ENCODE measurements at regions not wholly inside any gene's neighbourhood (a gene's known extent, or its start where the extent isn't known, plus 50 kb on each side); places are given as distances from the start of the nearest gene placed in this dataset.
"Not testable (repeated sequence)": the region's sequence is repeated elsewhere in the genome, so short reads cannot be mapped to it uniquely, and the experiment has no call there.

DNA sequence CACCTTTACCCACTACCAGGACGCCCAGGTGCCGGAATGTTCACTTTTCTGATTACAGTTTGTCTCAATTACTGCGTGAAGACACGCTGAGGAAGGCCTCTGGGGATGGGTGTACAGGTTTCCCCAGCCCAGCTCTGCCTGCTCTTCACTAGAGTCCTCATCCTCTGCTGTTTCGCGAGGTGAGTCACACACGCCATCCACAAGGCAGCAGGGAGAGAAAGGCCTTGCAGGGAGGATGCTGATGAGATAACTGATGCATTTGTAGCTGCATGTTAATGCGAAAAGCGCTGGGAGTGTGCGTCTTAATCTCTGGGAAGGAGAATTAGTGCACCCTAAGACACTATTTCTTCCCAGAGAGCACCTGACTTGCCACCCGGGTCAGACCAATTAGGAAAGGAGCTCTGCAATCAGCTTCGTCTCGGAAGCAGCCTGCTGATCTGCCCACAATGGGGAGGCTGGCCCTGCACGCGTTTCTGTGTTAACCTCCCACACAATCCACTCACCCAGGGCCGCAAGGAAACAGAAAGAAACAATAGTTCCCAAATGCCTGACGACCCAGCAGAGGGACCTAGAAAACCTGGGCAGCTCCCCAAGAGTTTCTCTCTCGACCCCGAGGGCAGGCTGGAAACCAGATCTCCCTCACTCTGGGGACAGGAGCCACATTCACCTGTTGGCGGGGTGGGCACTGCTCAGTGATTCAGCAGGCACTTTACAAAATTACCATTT is 578.7 kb downstream of the GLRX3 start:
- Mint-ChIP-seq H3K9me3 (peaks cover 0 to 9% (median 0%) of the 10 kb centered on the region in 8 donors), H3K27ac (no peak overlapping the region), H3K27me3 (no peaks in the 10 kb centered on the region), H3K36me3 (no peaks in the 10 kb centered on the region), H3K4me1 (peaks cover 0 to 3% (median 0%) of the 10 kb centered on the region in 4 donors), H3K4me3 (no peak overlapping the region)
- no peaks in the 10 kb centered on the region for H3K27me3 ChIP-seq (ENCODE audit: insufficient read depth, low read length)
- ChIA-PET CTCF (ENCODE audit: partially characterized antibody) (no interaction called here), POLR2A (ENCODE audit: partially characterized antibody) (no interaction called here)
- intact Hi-C loops (cut with micrococcal nuclease), result no loop called here
- DNase-seq, result no peak
- H3K36me3 ChIP-seq (ENCODE audit: insufficient read depth, low read length), result no peaks in the 10 kb centered on the region
- H3K4me3 ChIP-seq (ENCODE audit: low read length in 2 of 2), result no peak overlapping the region
- H3K4me1 ChIP-seq (ENCODE audit: insufficient read depth, low read length), result no peaks in the 10 kb centered on the region
- no peak overlapping the region for H3K27ac ChIP-seq (ENCODE audit: low read depth, low read length)
- no peaks in the 10 kb centered on the region for H3K9me3 ChIP-seq (ENCODE audit: control insufficient read depth in 1 of 2, low read length in 2 of 2)

- no peaks in the 10 kb centered on the region for H3K36me3 ChIP-seq (ENCODE audit: insufficient read depth, low read length)
- intact Hi-C loops (cut with micrococcal nuclease), result no loop called here
- Mint-ChIP-seq H3K36me3 (no peaks in the 10 kb centered on the region), H3K4me3 (no peak overlapping the region), H3K4me1 (peaks cover 0 to 3% (median 0%) of the 10 kb centered on the region in 4 donors), H3K9me3 (peaks cover 0 to 9% (median 0%) of the 10 kb centered on the region in 8 donors), H3K27me3 (no peaks in the 10 kb centered on the region), H3K27ac (no peak overlapping the region)
- H3K9me3 ChIP-seq (ENCODE audit: control insufficient read depth in 1 of 2, low read length in 2 of 2), result no peaks in the 10 kb centered on the region
- H3K27me3 ChIP-seq (ENCODE audit: insufficient read depth, low read length), result no peaks in the 10 kb centered on the region
- no peaks in the 10 kb centered on the region for H3K4me1 ChIP-seq (ENCODE audit: insufficient read depth, low read length)
- no peak overlapping the region for H3K27ac ChIP-seq (ENCODE audit: low read depth, low read length)
- CTCF ChIA-PET (ENCODE audit: partially characterized antibody), result no interaction called here
- POLR2A ChIA-PET (ENCODE audit: partially characterized antibody), result no interaction called here
- no peak overlapping the region for H3K4me3 ChIP-seq (ENCODE audit: low read length in 2 of 2)
- no peak for DNase-seq
These were observed 579.8 kb downstream of the GLRX3 start for GRCh38 chr10:130715686-130716670.

DNA sequence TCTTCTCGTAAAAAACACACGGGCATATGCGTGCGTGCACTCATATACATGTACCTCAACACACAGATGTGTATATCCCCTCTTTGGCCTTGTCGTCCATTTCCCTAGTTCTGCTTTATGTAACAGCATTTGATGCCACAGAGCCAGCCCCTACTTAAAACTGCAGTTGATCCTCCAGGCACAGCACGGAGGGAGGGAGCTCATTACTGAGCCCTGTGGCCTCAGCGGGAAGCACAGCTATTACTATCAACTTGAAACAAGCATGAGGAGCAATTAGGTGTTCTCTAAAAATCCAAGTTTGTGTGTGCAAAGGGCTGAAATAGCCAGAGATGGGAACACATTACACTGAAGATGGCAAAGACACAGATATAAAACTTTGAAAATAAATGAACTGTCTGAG is 580.9 kb downstream of the GLRX3 start:
- Histone ChIP-seq H3K9me3 (ENCODE audit: control insufficient read depth in 1 of 2, low read length in 2 of 2) (no peaks in the 10 kb centered on the region), H3K4me1 (ENCODE audit: insufficient read depth, low read length) (no peaks in the 10 kb centered on the region), H3K36me3 (ENCODE audit: insufficient read depth, low read length) (no peaks in the 10 kb centered on the region), H3K27ac (ENCODE audit: low read depth, low read length) (no peak overlapping the region), H3K4me3 (ENCODE audit: low read length in 2 of 2) (no peak overlapping the region), H3K27me3 (ENCODE audit: insufficient read depth, low read length) (no peaks in the 10 kb centered on the region)
- ChIA-PET POLR2A (ENCODE audit: partially characterized antibody) (no interaction called here), CTCF (ENCODE audit: partially characterized antibody) (no interaction called here)
- no peaks in the 10 kb centered on the region for H3K4me1 Mint-ChIP-seq
- H3K4me3 Mint-ChIP-seq, result no peak overlapping the region
- H3K27ac Mint-ChIP-seq, result no peak overlapping the region
- intact Hi-C loops (cut with micrococcal nuclease), result no loop called here
- no peak for DNase-seq
- H3K27me3 Mint-ChIP-seq, result no peaks in the 10 kb centered on the region
- no peaks in the 10 kb centered on the region for H3K36me3 Mint-ChIP-seq
- peaks cover 0 to 9% (median 0%) of the 10 kb centered on the region in 8 donors for H3K9me3 Mint-ChIP-seq

DNA sequence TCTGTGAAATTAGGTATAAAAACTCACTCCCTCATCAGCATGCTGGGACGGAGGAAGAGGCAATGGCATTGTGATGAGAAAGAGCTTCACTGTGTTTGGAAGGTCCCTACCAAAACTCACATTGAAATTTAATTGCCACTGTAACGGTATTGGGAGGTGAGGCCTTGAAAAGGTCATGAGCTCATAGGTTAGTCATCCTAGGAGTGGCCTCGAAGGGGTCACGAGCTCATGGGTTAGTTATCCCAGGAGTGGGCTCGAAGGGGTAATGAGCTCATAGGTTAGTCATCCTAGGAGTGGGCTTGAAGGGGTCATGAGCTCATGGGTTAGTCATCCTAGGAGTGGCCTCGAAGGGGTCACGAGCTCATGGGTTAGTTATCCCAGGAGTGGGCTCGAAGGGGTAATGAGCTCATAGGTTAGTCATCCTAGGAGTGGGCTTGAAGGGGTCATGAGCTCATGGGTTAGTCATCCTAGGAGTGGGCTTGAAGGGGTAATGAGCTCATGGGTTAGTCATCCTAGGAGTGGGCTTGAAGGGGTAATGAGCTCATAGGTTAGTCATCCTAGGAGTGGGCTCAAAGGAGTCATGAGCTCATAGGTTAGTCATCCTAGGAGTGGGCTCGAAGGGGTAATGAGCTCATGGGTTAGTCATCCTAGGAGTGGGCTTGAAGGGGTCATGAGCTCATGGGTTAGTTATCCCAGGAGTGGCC is 582.7 kb downstream of the GLRX3 start:
- CTCF ChIA-PET (ENCODE audit: partially characterized antibody), result not testable (repeated sequence)

GRCh38 chr10:130719448-130719752 is 583.2 kb downstream of the GLRX3 start:
- no peaks in the 10 kb centered on the region for H3K9me3 ChIP-seq (ENCODE audit: control insufficient read depth in 1 of 2, low read length in 2 of 2)
- no peaks in the 10 kb centered on the region for H3K27me3 Mint-ChIP-seq
- H3K27ac Mint-ChIP-seq, result no peak overlapping the region
- H3K4me3 ChIP-seq (ENCODE audit: low read length in 2 of 2), result no peak overlapping the region
- no peaks in the 10 kb centered on the region for H3K36me3 ChIP-seq (ENCODE audit: insufficient read depth, low read length)
- CTCF ChIA-PET (ENCODE audit: partially characterized antibody), result no interaction called here
- intact Hi-C loops (cut with micrococcal nuclease), result no loop called here
- H3K4me1 Mint-ChIP-seq, result no peaks in the 10 kb centered on the region
- H3K4me3 Mint-ChIP-seq, result no peak overlapping the region
- no peaks in the 10 kb centered on the region for H3K36me3 Mint-ChIP-seq
- H3K27me3 ChIP-seq (ENCODE audit: insufficient read depth, low read length), result no peaks in the 10 kb centered on the region
- peaks cover 0 to 3% (median 0%) of the 10 kb centered on the region in 8 donors for H3K9me3 Mint-ChIP-seq
- DNase-seq, result no peak
- POLR2A ChIA-PET (ENCODE audit: partially characterized antibody), result no interaction called here
- H3K27ac ChIP-seq (ENCODE audit: low read depth, low read length), result no peak overlapping the region
- no peaks in the 10 kb centered on the region for H3K4me1 ChIP-seq (ENCODE audit: insufficient read depth, low read length)

More for the DNA sequence above, 582.7 kb downstream of the GLRX3 start:
- H3K27ac ChIP-seq (ENCODE audit: low read depth, low read length); POLR2A ChIA-PET (ENCODE audit: partially characterized antibody); H3K36me3 ChIP-seq (ENCODE audit: insufficient read depth, low read length); intact Hi-C loops (cut with micrococcal nuclease); H3K4me1 ChIP-seq (ENCODE audit: insufficient read depth, low read length); H3K27ac Mint-ChIP-seq; H3K4me3 Mint-ChIP-seq; H3K27me3 ChIP-seq (ENCODE audit: insufficient read depth, low read length); H3K9me3 ChIP-seq (ENCODE audit: control insufficient read depth in 1 of 2, low read length in 2 of 2); DNase-seq; H3K9me3 Mint-ChIP-seq; H3K4me1 Mint-ChIP-seq; H3K4me3 ChIP-seq (ENCODE audit: low read length in 2 of 2); H3K27me3 Mint-ChIP-seq; H3K36me3 Mint-ChIP-seq: not testable (repeated sequence)

- Mint-ChIP-seq H3K4me3 (no peak overlapping the region), H3K9me3 (peaks cover 0 to 3% (median 0%) of the 10 kb centered on the region in 8 donors)
- no peak overlapping the region for H3K27ac ChIP-seq (ENCODE audit: low read depth, low read length)
These were observed 584.0 kb downstream of the GLRX3 start for GRCh38 chr10:130720235-130720634.

GRCh38 chr10:130721971-130722370 is 585.8 kb downstream of the GLRX3 start:
- Histone ChIP-seq H3K27ac (ENCODE audit: low read depth, low read length) (no peak overlapping the region), H3K4me1 (ENCODE audit: insufficient read depth, low read length) (no peaks in the 10 kb centered on the region), H3K27me3 (ENCODE audit: insufficient read depth, low read length) (no peaks in the 10 kb centered on the region), H3K36me3 (ENCODE audit: insufficient read depth, low read length) (no peaks in the 10 kb centered on the region), H3K4me3 (ENCODE audit: low read length in 2 of 2) (no peak overlapping the region), H3K9me3 (ENCODE audit: control insufficient read depth in 1 of 2, low read length in 2 of 2) (no peaks in the 10 kb centered on the region)
- Mint-ChIP-seq H3K27me3 (no peaks in the 10 kb centered on the region), H3K4me1 (no peaks in the 10 kb centered on the region), H3K36me3 (no peaks in the 10 kb centered on the region), H3K9me3 (peaks cover 0 to 2% (median 0%) of the 10 kb centered on the region in 8 donors), H3K4me3 (no peak overlapping the region), H3K27ac (no peak overlapping the region)
- intact Hi-C loops (cut with micrococcal nuclease), result no loop called here
- no peak for DNase-seq
- CTCF ChIA-PET (ENCODE audit: partially characterized antibody), result no interaction called here
- POLR2A ChIA-PET (ENCODE audit: partially characterized antibody), result no interaction called here

More at GRCh38 chr10:130720235-130720634, 584.0 kb downstream of the GLRX3 start:
- Mint-ChIP-seq H3K4me1 (no peaks in the 10 kb centered on the region), H3K27me3 (no peaks in the 10 kb centered on the region), H3K27ac (no peak overlapping the region), H3K36me3 (no peaks in the 10 kb centered on the region)
- ChIA-PET POLR2A (ENCODE audit: partially characterized antibody) (no interaction called here), CTCF (ENCODE audit: partially characterized antibody) (no interaction called here)
- no peak overlapping the region for H3K4me3 ChIP-seq (ENCODE audit: low read length in 2 of 2)
- H3K9me3 ChIP-seq (ENCODE audit: control insufficient read depth in 1 of 2, low read length in 2 of 2), result no peaks in the 10 kb centered on the region
- H3K36me3 ChIP-seq (ENCODE audit: insufficient read depth, low read length), result no peaks in the 10 kb centered on the region
- DNase-seq, result no peak
- no peaks in the 10 kb centered on the region for H3K4me1 ChIP-seq (ENCODE audit: insufficient read depth, low read length)
- intact Hi-C loops (cut with micrococcal nuclease), result no loop called here
- H3K27me3 ChIP-seq (ENCODE audit: insufficient read depth, low read length), result no peaks in the 10 kb centered on the region

All from CD4-positive, alpha-beta memory T cell (primary cell).